SK-N-SH treated with all-trans-retinoic acid at 6 μM for 48 hours (cell line): ENCODE measurements at regions not wholly inside any gene's neighbourhood (a gene's known extent, or its start where the extent isn't known, plus 50 kb on each side); places are given as distances from the start of the nearest gene placed in this dataset.

Experiments
- ATAC-seq: fragments of 200-7000 bp; cut with Tn5 transposase; 3 replicates; pipeline ENCODE4 v1.9.1; 2020; ENCODE audit warnings: mild to moderate bottlenecking, moderate library complexity
- ARNTL ChIP-seq: fragments of 450-650 bp; formaldehyde crosslinking; IDR thresholded peaks from 2 replicates; pipeline ENCODE4 v1.5.0; 2020; ENCODE audit warnings: low read depth, mild to moderate bottlenecking, moderate library complexity, borderline replicate concordance
- BACH2 ChIP-seq: fragments of 250-450 bp; sonication (Bioruptor Pico); IDR thresholded peaks from 2 replicates; pipeline ENCODE4 v1.9.0; 2021; ENCODE audit warnings: mild to moderate bottlenecking, borderline replicate concordance
- CSDC2 ChIP-seq: fragments of 250-450 bp; sonication (Bioruptor Pico); IDR thresholded peaks from 2 replicates; pipeline ENCODE4 v1.5.0; 2020; ENCODE audit warnings: mild to moderate bottlenecking, moderate library complexity
- CSRNP3 ChIP-seq: fragments of 250-450 bp; sonication (Bioruptor Pico); IDR thresholded peaks from 2 replicates; pipeline ENCODE4 v1.5.1; 2021; ENCODE audit warnings: mild to moderate bottlenecking, moderate library complexity
- ESRRG ChIP-seq: fragments of 250-450 bp; sonication (Bioruptor Pico); IDR thresholded peaks from 2 replicates; pipeline ENCODE4 v1.6.1; 2021; ENCODE audit warnings: mild to moderate bottlenecking
- GLIS3 ChIP-seq: fragments of 250-450 bp; sonication (Bioruptor Pico); IDR thresholded peaks from 2 replicates; pipeline ENCODE4 v1.5.0; 2020; ENCODE audit warnings: mild to moderate bottlenecking, moderate library complexity
- ISL1 ChIP-seq: fragments of 250-450 bp; sonication (Bioruptor Pico); IDR thresholded peaks from 2 replicates; pipeline ENCODE4 v2.1.2; 2022; ENCODE audit warnings: mild to moderate bottlenecking, moderate library complexity
- OSR1 ChIP-seq: fragments of 250-450 bp; sonication (Bioruptor Pico); IDR thresholded peaks from 2 replicates; pipeline ENCODE4 v1.8.0; 2022; ENCODE audit warnings: moderate library complexity, mild to moderate bottlenecking, inconsistent platforms
- PATZ1 ChIP-seq: fragments of 250-450 bp; sonication (Bioruptor Pico); IDR thresholded peaks from 2 replicates; pipeline ENCODE4 v1.8.0; 2020; ENCODE audit warnings: mild to moderate bottlenecking, moderate library complexity, borderline replicate concordance
- POU6F1 ChIP-seq: fragments of 250-450 bp; sonication (Bioruptor Pico); IDR thresholded peaks from 2 replicates; pipeline ENCODE4 v1.8.0; 2021; ENCODE audit warnings: low read depth, mild to moderate bottlenecking, moderate library complexity, borderline replicate concordance
- PPARA ChIP-seq: fragments of 250-450 bp; sonication (Bioruptor Pico); IDR thresholded peaks from 2 replicates; pipeline ENCODE4 v1.5.0; 2020; ENCODE audit warnings: mild to moderate bottlenecking, borderline replicate concordance
- RARB ChIP-seq: fragments of 250-450 bp; sonication (Bioruptor Pico); IDR thresholded peaks from 2 replicates; pipeline ENCODE4 v1.8.0; 2021; ENCODE audit warnings: mild to moderate bottlenecking, moderate library complexity
- TOX ChIP-seq: fragments of 250-450 bp; sonication (Bioruptor Pico); IDR thresholded peaks from 2 replicates; pipeline ENCODE4 v1.8.0; 2021; ENCODE audit warnings: mild to moderate bottlenecking, moderate library complexity, borderline replicate concordance
- TSHZ2 ChIP-seq: fragments of 250-450 bp; sonication (Bioruptor Pico); IDR thresholded peaks from 2 replicates; pipeline ENCODE4 v1.5.0; 2020; ENCODE audit warnings: mild to moderate bottlenecking, moderate library complexity
- ZFP3 ChIP-seq: fragments of 250-450 bp; sonication (Bioruptor Pico); IDR thresholded peaks from 2 replicates; pipeline ENCODE4 v1.5.0; 2020; ENCODE audit warnings: mild to moderate bottlenecking, moderate library complexity
- ZFP30 ChIP-seq: fragments of 450-650 bp; formaldehyde crosslinking; IDR thresholded peaks from 2 replicates; pipeline ENCODE4 v1.5.0; 2022; ENCODE audit warnings: mild to moderate bottlenecking, moderate library complexity
- ZNF565 ChIP-seq: fragments of 450-650 bp; formaldehyde crosslinking; conservative IDR thresholded peaks from 2 replicates; pipeline ENCODE4 v1.5.0; 2020; ENCODE audit warnings: low read depth, mild to moderate bottlenecking, moderate library complexity
- ZNF70 ChIP-seq: fragments of 450-650 bp; formaldehyde crosslinking; IDR thresholded peaks from 2 replicates; pipeline ENCODE4 v1.5.0; 2020; ENCODE audit warnings: mild to moderate bottlenecking, moderate library complexity
- ZNF8 ChIP-seq: fragments of 450-650 bp; formaldehyde crosslinking; IDR thresholded peaks from 2 replicates; pipeline ENCODE4 v1.5.0; 2020; ENCODE audit warnings: mild to moderate bottlenecking, moderate library complexity

GRCh38 chr18:25454730-25455129, 102.8 kb upstream of the ZNF521 start:
- no peak for TF ChIP-seq ZFP30 (CRISPR knock-in tag)
- no peak for TF ChIP-seq POU6F1 (CRISPR knock-in tag)
- TF ChIP-seq BACH2 (CRISPR knock-in tag): no peak
- TF ChIP-seq ZNF8 (CRISPR knock-in tag): no peak
- TF ChIP-seq CSDC2: no peak
- no peak for TF ChIP-seq GLIS3 (CRISPR knock-in tag)
- no peak for TF ChIP-seq ZNF70 (CRISPR knock-in tag)
- TF ChIP-seq ZFP3 (CRISPR knock-in tag): no peak
- TF ChIP-seq RARB (CRISPR knock-in tag): no peak
- TF ChIP-seq OSR1 (CRISPR knock-in tag): no peak
- TF ChIP-seq TOX (CRISPR knock-in tag): no peak
- no peak for TF ChIP-seq CSRNP3
- TF ChIP-seq ESRRG (CRISPR knock-in tag): no peak
- TF ChIP-seq TSHZ2 (CRISPR knock-in tag): no peak
- ATAC-seq: no peak

GRCh38 chr18:25454270-25454659, 102.3 kb upstream of the ZNF521 start:
- TF ChIP-seq ISL1: 0 out of 2 replicates have a peak, but pooled peaks have one; percentile 0
- TF ChIP-seq POU6F1 (CRISPR knock-in tag): no peak
- ATAC-seq: no peak; the same call in 2 of the 3 replicates

GRCh38 chr18:25453556-25454269, 101.7 kb upstream of the ZNF521 start:
- peak; percentile 69; the same call in 2 of the 3 replicates for ATAC-seq
- 0 out of 2 replicates have a peak, but pooled peaks have one; percentile 7 for TF ChIP-seq ISL1
- TF ChIP-seq ZFP30 (CRISPR knock-in tag): no peak

DNA sequence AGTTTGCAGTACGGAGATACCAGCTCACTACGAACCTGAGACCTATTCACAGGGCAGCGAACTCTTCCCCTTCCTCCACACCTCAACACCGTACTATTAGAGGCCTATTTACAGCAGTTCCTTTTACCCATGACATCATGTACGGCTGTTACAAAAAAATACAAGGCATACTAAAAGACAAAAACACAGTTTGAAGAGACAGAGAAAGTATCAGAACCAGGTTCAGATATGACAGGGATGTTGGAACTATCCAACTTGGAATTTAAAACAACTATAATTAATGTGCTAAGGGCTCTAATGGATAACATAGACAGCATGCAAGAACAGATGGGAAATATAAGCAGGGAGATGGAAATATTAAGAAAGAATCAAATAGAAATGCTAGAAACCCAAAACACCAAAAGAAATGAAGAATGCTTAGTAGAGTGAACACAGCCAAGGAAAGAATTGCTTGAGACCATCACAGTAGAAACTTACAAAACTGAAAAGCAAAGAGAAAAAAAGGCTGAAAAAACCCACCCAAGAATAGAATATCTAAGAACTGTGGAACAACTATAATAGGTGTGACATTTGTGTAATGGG, 99.2 kb upstream of the ZNF521 start:
- TF ChIP-seq ARNTL (CRISPR knock-in tag): no peak
- TF ChIP-seq GLIS3 (CRISPR knock-in tag): no peak
- no peak for TF ChIP-seq ZNF8 (CRISPR knock-in tag)
- no peak for TF ChIP-seq ZNF565 (CRISPR knock-in tag)
- no peak for TF ChIP-seq PPARA (CRISPR knock-in tag)
- TF ChIP-seq ZNF70 (CRISPR knock-in tag): no peak
- TF ChIP-seq BACH2 (CRISPR knock-in tag): no peak
- no peak for TF ChIP-seq RARB (CRISPR knock-in tag)
- TF ChIP-seq OSR1 (CRISPR knock-in tag): no peak
- TF ChIP-seq PATZ1: no peak
- TF ChIP-seq TSHZ2 (CRISPR knock-in tag): no peak
- no peak for TF ChIP-seq POU6F1 (CRISPR knock-in tag)
- TF ChIP-seq TOX (CRISPR knock-in tag): no peak
- no peak for TF ChIP-seq ESRRG (CRISPR knock-in tag)
- TF ChIP-seq, all 23 proteins: peak for 0
- no peak for ATAC-seq
